SU-DHL-6 (cell line): ENCODE measurements at regions not wholly inside any gene's neighbourhood (a gene's known extent, or its start where the extent isn't known, plus 50 kb on each side); places are given as distances from the start of the nearest gene placed in this dataset.

ENCODE experiments used
- CTCF ChIP-seq: fragments of 200-600 bp; sonication (generic); IDR thresholded peaks from one replicate; pipeline ENCODE4 v1.5.1; 2017; ENCODE audit warnings: antibody characterized with exemption, mild to moderate bottlenecking, low read length, moderate library complexity; ENCODE audit not compliant: insufficient read depth, poor library complexity, severe bottlenecking
- EZH2phosphoT487 ChIP-seq: fragments of 200-600 bp; sonication (generic), shearing (Covaris generic); conservative IDR thresholded peaks from 2 replicates; pipeline ENCODE4 v1.6.1; 2018; ENCODE audit warnings: mild to moderate bottlenecking, antibody characterized with exemption, low read length, moderate library complexity, mixed read lengths

- no peak for TF ChIP-seq CTCF
- no peak for TF ChIP-seq EZH2phosphoT487
These were observed 62.9 kb upstream of the NDST3 start for GRCh38 chr4:117971403-117971802.
